ENCODE measurements at regions not wholly inside any gene's neighbourhood (a gene's known extent, or its start where the extent isn't known, plus 50 kb on each side); places are given as distances from the start of the nearest gene placed in this dataset.

- ATAC-seq (ENCODE audit: low FRiP score): no peak
- no peak for DNase-seq (ENCODE audit: low spot score)
- TF ChIP-seq CTCF (IDR thresholded peaks at IDR 0.05): no peak
Measured at GRCh38 chr18:78319961-78320360, 659.7 kb upstream of the SALL3 start.

- no peak for DNase-seq (ENCODE audit: low spot score)
- no peak for TF ChIP-seq CTCF (IDR thresholded peaks at IDR 0.05)
- ATAC-seq (ENCODE audit: low FRiP score): no peak
Measured at GRCh38 chr18:78321402-78321801, 658.2 kb upstream of the SALL3 start.

- DNase-seq (ENCODE audit: low spot score): no peak
- ATAC-seq (ENCODE audit: low FRiP score): no peak
- no peak for TF ChIP-seq CTCF (IDR thresholded peaks at IDR 0.05)
Measured at GRCh38 chr18:78323453-78324197, 656.0 kb upstream of the SALL3 start.

GRCh38 chr18:78327643-78328042, 652.0 kb upstream of the SALL3 start:
- TF ChIP-seq CTCF (IDR thresholded peaks at IDR 0.05): no peak
- ATAC-seq (ENCODE audit: low FRiP score): no peak
- no peak for DNase-seq (ENCODE audit: low spot score)

- no peak for ATAC-seq (ENCODE audit: low FRiP score)
- no peak for TF ChIP-seq CTCF (IDR thresholded peaks at IDR 0.05)
- no peak for DNase-seq (ENCODE audit: low spot score)
Measured at GRCh38 chr18:78330766-78331165, 648.9 kb upstream of the SALL3 start.

- no peak for TF ChIP-seq CTCF (IDR thresholded peaks at IDR 0.05)
- ATAC-seq (ENCODE audit: low FRiP score): no peak
- no peak for DNase-seq (ENCODE audit: low spot score)
Measured at GRCh38 chr18:78352910-78353309, 626.7 kb upstream of the SALL3 start.

- DNase-seq (ENCODE audit: low spot score): no peak
- ATAC-seq (ENCODE audit: low FRiP score): no peak
- TF ChIP-seq CTCF (IDR thresholded peaks at IDR 0.05): no peak
Measured at GRCh38 chr18:78362198-78362597, 617.4 kb upstream of the SALL3 start.

Data from omental fat pad (tissue), 3 donors.